ENCODE measurements at regions not wholly inside any gene's neighbourhood (a gene's known extent, or its start where the extent isn't known, plus 50 kb on each side); places are given as distances from the start of the nearest gene placed in this dataset.

DNA sequence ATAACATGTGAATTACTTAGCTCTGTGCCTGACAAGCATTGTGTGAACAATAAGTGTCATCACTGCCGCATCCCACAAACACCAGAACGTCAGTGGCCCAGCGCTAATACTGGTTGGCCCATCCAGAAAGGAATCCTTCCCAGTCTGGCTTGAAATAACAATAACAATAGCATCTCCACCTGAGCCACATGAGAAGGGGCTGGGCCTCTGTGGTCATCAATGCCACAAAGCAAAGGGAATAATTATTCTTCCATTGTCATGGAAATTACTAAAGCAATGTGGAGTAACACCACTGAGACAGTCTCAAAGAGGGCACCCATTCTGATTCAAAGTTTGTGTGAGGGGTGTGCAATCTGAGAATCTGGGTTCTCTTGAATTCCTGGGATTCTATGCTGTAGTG is 105.7 kb upstream of the INHBA start:
- Mint-ChIP-seq H3K9me3 (ENCODE audit: unreplicated experiment) (no peaks in the 10 kb centered on the region), H3K4me1 (ENCODE audit: unreplicated experiment) (peaks cover 3% of the 10 kb centered on the region), H3K36me3 (ENCODE audit: low read depth, unreplicated experiment) (no peaks in the 10 kb centered on the region), H3K27ac (ENCODE audit: unreplicated experiment) (no peak overlapping the region), H3K27me3 (ENCODE audit: unreplicated experiment) (no peaks in the 10 kb centered on the region), H3K4me3 (ENCODE audit: unreplicated experiment) (no peak overlapping the region)
- TF ChIP-seq, protein P1, sequence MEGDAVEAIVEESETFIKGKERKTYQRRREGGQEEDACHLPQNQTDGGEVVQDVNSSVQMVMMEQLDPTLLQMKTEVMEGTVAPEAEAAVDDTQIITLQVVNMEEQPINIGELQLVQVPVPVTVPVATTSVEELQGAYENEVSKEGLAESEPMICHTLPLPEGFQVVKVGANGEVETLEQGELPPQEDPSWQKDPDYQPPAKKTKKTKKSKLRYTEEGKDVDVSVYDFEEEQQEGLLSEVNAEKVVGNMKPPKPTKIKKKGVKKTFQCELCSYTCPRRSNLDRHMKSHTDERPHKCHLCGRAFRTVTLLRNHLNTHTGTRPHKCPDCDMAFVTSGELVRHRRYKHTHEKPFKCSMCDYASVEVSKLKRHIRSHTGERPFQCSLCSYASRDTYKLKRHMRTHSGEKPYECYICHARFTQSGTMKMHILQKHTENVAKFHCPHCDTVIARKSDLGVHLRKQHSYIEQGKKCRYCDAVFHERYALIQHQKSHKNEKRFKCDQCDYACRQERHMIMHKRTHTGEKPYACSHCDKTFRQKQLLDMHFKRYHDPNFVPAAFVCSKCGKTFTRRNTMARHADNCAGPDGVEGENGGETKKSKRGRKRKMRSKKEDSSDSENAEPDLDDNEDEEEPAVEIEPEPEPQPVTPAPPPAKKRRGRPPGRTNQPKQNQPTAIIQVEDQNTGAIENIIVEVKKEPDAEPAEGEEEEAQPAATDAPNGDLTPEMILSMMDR (IDR thresholded peaks at IDR 0.05; ENCODE audit: unreplicated experiment), result no peak
- DNase-seq (ENCODE audit: low spot score), result no peak

- no peaks in the 10 kb centered on the region for H3K27me3 Mint-ChIP-seq (ENCODE audit: unreplicated experiment)
- no peak overlapping the region for H3K27ac Mint-ChIP-seq (ENCODE audit: unreplicated experiment)
- H3K4me1 Mint-ChIP-seq (ENCODE audit: unreplicated experiment), result peaks cover 4% of the 10 kb centered on the region
- no peak overlapping the region for H3K4me3 Mint-ChIP-seq (ENCODE audit: unreplicated experiment)
- TF ChIP-seq, protein P1 (IDR thresholded peaks at IDR 0.05; ENCODE audit: unreplicated experiment), result no peak
- no peaks in the 10 kb centered on the region for H3K9me3 Mint-ChIP-seq (ENCODE audit: unreplicated experiment)
- no peaks in the 10 kb centered on the region for H3K36me3 Mint-ChIP-seq (ENCODE audit: low read depth, unreplicated experiment)
- no peak for DNase-seq (ENCODE audit: low spot score)
These were observed 100.7 kb upstream of the INHBA start for GRCh38 chr7:41803569-41803968.

GRCh38 chr7:41796331-41796730 is 93.4 kb upstream of the INHBA start:
- Mint-ChIP-seq H3K9me3 (ENCODE audit: unreplicated experiment) (no peaks in the 10 kb centered on the region), H3K27me3 (ENCODE audit: unreplicated experiment) (peaks cover 2% of the 10 kb centered on the region), H3K36me3 (ENCODE audit: low read depth, unreplicated experiment) (no peaks in the 10 kb centered on the region)

GRCh38 chr7:41795276-41795833 is 92.5 kb upstream of the INHBA start:
- DNase-seq (ENCODE audit: low spot score), result no peak
- Mint-ChIP-seq H3K9me3 (ENCODE audit: unreplicated experiment) (no peaks in the 10 kb centered on the region), H3K4me1 (ENCODE audit: unreplicated experiment) (peaks cover 4% of the 10 kb centered on the region), H3K36me3 (ENCODE audit: low read depth, unreplicated experiment) (no peaks in the 10 kb centered on the region), H3K27me3 (ENCODE audit: unreplicated experiment) (peaks cover 3% of the 10 kb centered on the region), H3K4me3 (ENCODE audit: unreplicated experiment) (no peak overlapping the region), H3K27ac (ENCODE audit: unreplicated experiment) (no peak overlapping the region)
- TF ChIP-seq, protein P1 (IDR thresholded peaks at IDR 0.05; ENCODE audit: unreplicated experiment), result no peak

More at GRCh38 chr7:41796331-41796730, 93.4 kb upstream of the INHBA start:
- Mint-ChIP-seq H3K27ac (ENCODE audit: unreplicated experiment) (no peak overlapping the region), H3K4me1 (ENCODE audit: unreplicated experiment) (peaks cover 4% of the 10 kb centered on the region), H3K4me3 (ENCODE audit: unreplicated experiment) (no peak overlapping the region)
- no peak for DNase-seq (ENCODE audit: low spot score)
- TF ChIP-seq, protein P1 (IDR thresholded peaks at IDR 0.05; ENCODE audit: unreplicated experiment), result no peak

DNA sequence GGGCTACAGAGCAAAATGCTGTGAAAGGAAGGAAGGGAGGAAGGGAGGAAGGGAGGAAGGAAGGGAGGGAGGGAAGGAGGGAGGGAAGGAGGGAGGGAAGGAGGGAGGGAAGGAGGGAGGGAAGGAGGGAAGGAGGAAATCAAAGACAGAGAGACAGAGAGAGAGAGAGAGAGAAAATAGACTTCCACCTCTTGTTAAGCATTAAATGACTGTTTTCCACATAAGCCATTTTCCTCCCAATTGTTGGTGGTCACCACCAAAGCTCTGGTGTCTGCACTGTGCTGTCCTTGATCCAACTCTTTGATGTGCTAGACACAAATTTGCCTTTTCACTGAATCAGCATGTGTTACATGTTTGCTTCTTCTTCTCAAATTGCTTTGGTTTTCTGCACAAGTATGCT is 90.7 kb upstream of the INHBA start:
- DNase-seq (ENCODE audit: low spot score), result no peak
- Mint-ChIP-seq H3K9me3 (ENCODE audit: unreplicated experiment) (no peaks in the 10 kb centered on the region), H3K27ac (ENCODE audit: unreplicated experiment) (no peak overlapping the region), H3K4me1 (ENCODE audit: unreplicated experiment) (no peaks in the 10 kb centered on the region), H3K27me3 (ENCODE audit: unreplicated experiment) (peaks cover 3% of the 10 kb centered on the region), H3K4me3 (ENCODE audit: unreplicated experiment) (no peak overlapping the region), H3K36me3 (ENCODE audit: low read depth, unreplicated experiment) (no peaks in the 10 kb centered on the region)
- TF ChIP-seq, protein P1 (IDR thresholded peaks at IDR 0.05; ENCODE audit: unreplicated experiment), result no peak

Measured in endothelial cell (in vitro differentiated cells).